ENCODE measurements at regions not wholly inside any gene's neighbourhood (a gene's known extent, or its start where the extent isn't known, plus 50 kb on each side); places are given as distances from the start of the nearest gene placed in this dataset.

DNA sequence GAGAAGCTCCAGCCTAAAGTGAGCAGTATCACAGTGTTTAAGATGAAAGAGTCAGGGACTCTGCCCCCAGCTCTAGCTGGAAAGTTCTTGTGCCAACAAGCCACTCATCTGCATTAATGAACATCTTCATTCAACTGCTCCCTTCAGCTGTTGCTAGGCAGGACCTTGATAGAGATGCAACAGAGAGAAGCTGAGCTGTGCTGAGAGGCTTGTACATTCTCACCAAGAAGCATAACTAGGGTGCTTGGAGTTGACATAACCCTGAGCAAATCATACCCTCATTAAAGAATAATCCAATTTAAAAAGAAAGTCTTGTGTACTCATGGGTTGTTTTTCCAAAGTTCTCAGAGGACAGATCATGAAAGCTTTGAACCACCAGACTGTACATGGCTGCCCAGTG is 63.2 kb downstream of the ATXN3L start:
- TF ChIP-seq, protein P1, sequence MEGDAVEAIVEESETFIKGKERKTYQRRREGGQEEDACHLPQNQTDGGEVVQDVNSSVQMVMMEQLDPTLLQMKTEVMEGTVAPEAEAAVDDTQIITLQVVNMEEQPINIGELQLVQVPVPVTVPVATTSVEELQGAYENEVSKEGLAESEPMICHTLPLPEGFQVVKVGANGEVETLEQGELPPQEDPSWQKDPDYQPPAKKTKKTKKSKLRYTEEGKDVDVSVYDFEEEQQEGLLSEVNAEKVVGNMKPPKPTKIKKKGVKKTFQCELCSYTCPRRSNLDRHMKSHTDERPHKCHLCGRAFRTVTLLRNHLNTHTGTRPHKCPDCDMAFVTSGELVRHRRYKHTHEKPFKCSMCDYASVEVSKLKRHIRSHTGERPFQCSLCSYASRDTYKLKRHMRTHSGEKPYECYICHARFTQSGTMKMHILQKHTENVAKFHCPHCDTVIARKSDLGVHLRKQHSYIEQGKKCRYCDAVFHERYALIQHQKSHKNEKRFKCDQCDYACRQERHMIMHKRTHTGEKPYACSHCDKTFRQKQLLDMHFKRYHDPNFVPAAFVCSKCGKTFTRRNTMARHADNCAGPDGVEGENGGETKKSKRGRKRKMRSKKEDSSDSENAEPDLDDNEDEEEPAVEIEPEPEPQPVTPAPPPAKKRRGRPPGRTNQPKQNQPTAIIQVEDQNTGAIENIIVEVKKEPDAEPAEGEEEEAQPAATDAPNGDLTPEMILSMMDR (IDR thresholded peaks at IDR 0.05), result no peak
- TF ChIP-seq, protein P2, sequence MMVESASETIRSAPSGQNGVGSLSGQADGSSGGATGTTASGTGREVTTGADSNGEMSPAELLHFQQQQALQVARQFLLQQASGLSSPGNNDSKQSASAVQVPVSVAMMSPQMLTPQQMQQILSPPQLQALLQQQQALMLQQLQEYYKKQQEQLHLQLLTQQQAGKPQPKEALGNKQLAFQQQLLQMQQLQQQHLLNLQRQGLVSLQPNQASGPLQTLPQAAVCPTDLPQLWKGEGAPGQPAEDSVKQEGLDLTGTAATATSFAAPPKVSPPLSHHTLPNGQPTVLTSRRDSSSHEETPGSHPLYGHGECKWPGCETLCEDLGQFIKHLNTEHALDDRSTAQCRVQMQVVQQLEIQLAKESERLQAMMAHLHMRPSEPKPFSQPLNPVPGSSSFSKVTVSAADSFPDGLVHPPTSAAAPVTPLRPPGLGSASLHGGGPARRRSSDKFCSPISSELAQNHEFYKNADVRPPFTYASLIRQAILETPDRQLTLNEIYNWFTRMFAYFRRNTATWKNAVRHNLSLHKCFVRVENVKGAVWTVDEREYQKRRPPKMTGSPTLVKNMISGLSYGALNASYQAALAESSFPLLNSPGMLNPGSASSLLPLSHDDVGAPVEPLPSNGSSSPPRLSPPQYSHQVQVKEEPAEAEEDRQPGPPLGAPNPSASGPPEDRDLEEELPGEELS (CRISPR knock-in tag; IDR thresholded peaks at IDR 0.05), result no peak
- TF ChIP-seq ZNF416 (CRISPR knock-in tag; IDR thresholded peaks at IDR 0.05), result no peak

All from WTC11 (cell line).